Esophagus squamous epithelium (tissue), 5 donors: ENCODE measurements at regions not wholly inside any gene's neighbourhood (a gene's known extent, or its start where the extent isn't known, plus 50 kb on each side); places are given as distances from the start of the nearest gene placed in this dataset.
A peak's percentile ranks its signal among the peaks of the same experiment; 100 is the strongest.

Source experiments
- DNase-seq: peaks from one replicate; lab custom pipeline; 2025; lab: John Stamatoyannopoulos, UW
- H3K27ac ChIP-seq, 4 donors: fragments of 200-600 bp; sonication (generic); one replicate each; pipeline ENCODE4 v1.5.1; 2016 to 2019; ENCODE audit warnings: mild to moderate bottlenecking in 1 of 4
- H3K27me3 ChIP-seq, 4 donors: fragments of 200-600 bp; sonication (generic); 1 replicate in 3 of 4; 2 replicates in 1 of 4; pipeline versions ENCODE4 v1.5.1 to v1.6.0; 2017 to 2021; ENCODE audit warnings: antibody characterized with exemption in 1 of 4
- H3K36me3 ChIP-seq, 3 donors: fragments of 200-600 bp; sonication (generic); one replicate each; pipeline ENCODE4 v1.5.1; 2016 to 2019
- H3K4me1 ChIP-seq, 3 donors: fragments of 200-600 bp; sonication (generic); one replicate each; pipeline ENCODE4 v1.5.1; 2017 to 2019
- H3K4me3 ChIP-seq, 4 donors: fragments of 200-600 bp; sonication (generic); 1 replicate in 3 of 4; 2 replicates in 1 of 4; pipeline ENCODE4 v1.5.1; 2016 to 2019; ENCODE audit warnings: mild to moderate bottlenecking in 2 of 4, moderate library complexity in 1 of 4
- H3K9me3 ChIP-seq, 3 donors: fragments of 200-600 bp; sonication (generic); one replicate each; pipeline ENCODE4 v1.5.1; 2016 to 2019
- POLR2A ChIP-seq, 4 donors: fragments of 450-650 bp; IDR thresholded peaks; one replicate each; pipeline ENCODE4 v1.6.1; 2017; ENCODE audit warnings: antibody characterized with exemption in 4 of 4, mild to moderate bottlenecking in 4 of 4, moderate library complexity in 3 of 4
- WGBS, 2 donors: methylation state at CpG; one replicate each; pipeline ENCODE4 v1.1.5; 2018; 5-methylcytosine and 5-hydroxymethylcytosine counted together
- intact Hi-C: fragments of 100-400 bp; cut with DNase I; formaldehyde crosslinking; loops from one replicate; pipeline ENCODE4 v1.15.0; 2022
- TF ChIP-seq, protein P1 (sequence below), 6 experiments: fragments of 450-650 bp in 4 of 6; fragments of 200-600 bp in 2 of 6; sonication (generic) in 2 of 6; IDR thresholded peaks; one replicate each; pipeline ENCODE4 v1.5.1; 2016 to 2019; ENCODE audit warnings: antibody characterized with exemption in 6 of 6, mild to moderate bottlenecking in 4 of 6, moderate library complexity in 4 of 6
- donor health status: DM: yes; HTN: yes; CAD: no.

DNA sequence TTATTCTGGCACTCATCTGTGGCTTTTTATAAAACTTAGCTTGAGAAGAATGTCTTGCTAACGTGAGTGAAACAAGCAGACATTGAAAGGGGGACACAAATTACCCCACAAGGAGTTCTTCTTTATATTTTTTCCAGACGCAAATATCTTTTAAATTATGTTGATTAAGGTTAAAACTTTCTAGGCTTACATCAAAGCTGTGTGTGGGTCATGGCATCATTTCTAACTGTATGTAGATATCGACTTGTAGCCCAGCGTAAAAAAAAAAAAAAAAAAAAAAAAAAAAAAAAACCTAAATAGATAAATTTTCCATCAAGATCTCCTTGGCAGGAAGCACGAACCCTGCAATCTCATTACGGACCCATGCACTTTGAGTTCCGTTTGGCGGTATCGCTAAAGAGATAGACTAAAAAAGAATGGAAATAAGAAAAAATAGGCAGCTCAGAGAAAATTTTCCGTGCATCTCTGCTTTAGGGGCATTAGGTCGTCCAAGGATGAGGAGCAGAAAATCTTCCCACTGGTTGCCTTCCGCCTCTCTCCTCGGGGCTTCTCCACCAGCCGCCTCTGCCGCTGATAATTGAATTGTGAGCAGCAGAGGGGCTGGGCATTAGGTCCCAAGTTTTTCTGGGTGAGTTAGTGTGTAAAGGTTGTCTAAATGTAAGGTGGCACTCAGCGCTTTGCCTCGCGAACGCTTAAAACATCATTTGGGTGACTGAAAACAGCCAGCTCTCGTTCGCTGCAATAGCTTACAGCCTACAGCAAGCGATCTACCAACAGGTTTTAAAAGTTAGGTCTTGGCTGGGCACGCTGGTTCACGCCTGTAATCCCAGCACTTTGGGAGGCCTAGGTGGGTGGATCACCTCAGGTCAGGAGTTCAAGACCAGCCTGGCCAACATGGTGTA lies 194.0 kb downstream of the TRIM27 start:
- Histone ChIP-seq H3K27ac (no peak overlapping the region), H3K9me3 (peaks cover 0 to 13% (median 8%) of the 10 kb centered on the region in 3 donors), H3K27me3 (peaks cover 0 to 93% (median 10%) of the 10 kb centered on the region in 4 donors), H3K36me3 (no peaks in the 10 kb centered on the region), H3K4me3 (peak overlapping the region; percentile 35 to 64 (median 48)), H3K4me1 (peaks cover 0 to 19% (median 4%) of the 10 kb centered on the region in 3 donors)
- no peak for DNase-seq
- TF ChIP-seq, protein P1, sequence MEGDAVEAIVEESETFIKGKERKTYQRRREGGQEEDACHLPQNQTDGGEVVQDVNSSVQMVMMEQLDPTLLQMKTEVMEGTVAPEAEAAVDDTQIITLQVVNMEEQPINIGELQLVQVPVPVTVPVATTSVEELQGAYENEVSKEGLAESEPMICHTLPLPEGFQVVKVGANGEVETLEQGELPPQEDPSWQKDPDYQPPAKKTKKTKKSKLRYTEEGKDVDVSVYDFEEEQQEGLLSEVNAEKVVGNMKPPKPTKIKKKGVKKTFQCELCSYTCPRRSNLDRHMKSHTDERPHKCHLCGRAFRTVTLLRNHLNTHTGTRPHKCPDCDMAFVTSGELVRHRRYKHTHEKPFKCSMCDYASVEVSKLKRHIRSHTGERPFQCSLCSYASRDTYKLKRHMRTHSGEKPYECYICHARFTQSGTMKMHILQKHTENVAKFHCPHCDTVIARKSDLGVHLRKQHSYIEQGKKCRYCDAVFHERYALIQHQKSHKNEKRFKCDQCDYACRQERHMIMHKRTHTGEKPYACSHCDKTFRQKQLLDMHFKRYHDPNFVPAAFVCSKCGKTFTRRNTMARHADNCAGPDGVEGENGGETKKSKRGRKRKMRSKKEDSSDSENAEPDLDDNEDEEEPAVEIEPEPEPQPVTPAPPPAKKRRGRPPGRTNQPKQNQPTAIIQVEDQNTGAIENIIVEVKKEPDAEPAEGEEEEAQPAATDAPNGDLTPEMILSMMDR (IDR thresholded peaks at IDR 0.05): no peak
- TF ChIP-seq POLR2A (IDR thresholded peaks at IDR 0.05): no peak
- WGBS, 2 donors: 16 to 19% methylated on average over 23 to 24 of the region's 24 CpGs
- intact Hi-C loops: no loop called here

DNA sequence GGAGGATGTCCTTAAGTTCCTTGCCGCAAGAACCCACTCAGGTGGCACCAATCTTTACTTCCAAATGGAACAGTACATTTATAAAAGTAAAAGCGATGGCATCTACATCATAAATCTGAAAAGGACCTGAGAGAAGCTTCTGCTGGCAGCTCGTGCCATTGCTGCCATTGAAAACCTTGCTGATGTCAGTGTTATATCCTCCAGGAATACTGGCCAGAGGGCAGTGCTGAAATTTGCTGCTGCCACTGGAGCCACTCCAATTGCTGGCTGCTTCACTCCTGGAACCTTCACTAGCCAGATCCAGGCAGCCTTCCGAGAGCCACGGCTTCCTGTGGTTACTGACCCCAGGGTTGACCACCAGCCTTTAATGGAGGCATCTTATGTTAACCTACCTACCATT lies 191.7 kb downstream of the TRIM27 start:
- Histone ChIP-seq H3K9me3 (peaks cover 0 to 17% (median 13%) of the 10 kb centered on the region in 3 donors), H3K36me3 (no peaks in the 10 kb centered on the region), H3K4me3 (no peak overlapping the region), H3K4me1 (peaks cover 0 to 19% (median 4%) of the 10 kb centered on the region in 3 donors), H3K27me3 (peaks cover 0 to 96% (median 15%) of the 10 kb centered on the region in 4 donors), H3K27ac (no peak overlapping the region)
- intact Hi-C loops: no loop called here
- DNase-seq: no peak
- 50 to 66% methylated on average over 5 of the region's 5 CpGs for WGBS, 2 donors
- no peak for TF ChIP-seq POLR2A (IDR thresholded peaks at IDR 0.05)
- TF ChIP-seq, protein P1 (IDR thresholded peaks at IDR 0.05): no peak

DNA sequence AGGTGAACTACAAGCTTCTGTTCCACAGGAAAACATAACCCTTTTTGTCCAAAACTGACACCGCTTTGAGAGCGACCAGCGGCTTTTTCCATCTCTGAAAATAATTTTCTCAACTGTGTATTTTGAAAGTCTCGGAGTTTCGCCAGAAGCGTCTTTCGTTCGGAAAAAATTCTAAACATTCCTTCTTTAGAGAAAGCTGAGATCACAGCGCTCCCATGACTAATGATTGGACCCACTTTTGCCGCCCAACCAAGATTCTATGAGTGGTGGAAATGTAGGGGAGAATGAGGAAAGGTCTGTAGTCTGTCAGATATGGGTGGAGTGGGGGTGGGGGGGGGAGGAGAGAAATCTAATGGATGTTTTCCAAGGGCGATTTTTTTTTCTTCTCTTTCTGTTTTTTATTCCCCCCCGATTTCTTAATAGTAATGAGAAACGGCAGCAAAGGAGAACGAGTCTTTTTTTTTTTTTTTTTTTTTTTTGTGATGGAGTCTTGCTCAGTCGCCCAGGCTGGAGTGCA lies 189.3 kb downstream of the TRIM27 start:
- WGBS, 2 donors: 38 to 57% methylated on average over 14 of the region's 15 CpGs
- H3K9me3 ChIP-seq: peaks cover 0 to 29% (median 14%) of the 10 kb centered on the region in 3 donors
- no peak overlapping the region for H3K27ac ChIP-seq
- H3K27me3 ChIP-seq: peaks cover 0 to 99% (median 17%) of the 10 kb centered on the region in 4 donors
- intact Hi-C loops: no loop called here
- H3K4me1 ChIP-seq: peaks cover 0 to 6% (median under 1%) of the 10 kb centered on the region in 3 donors
- H3K36me3 ChIP-seq: no peaks in the 10 kb centered on the region
- no peak overlapping the region for H3K4me3 ChIP-seq
- TF ChIP-seq, protein P1 (IDR thresholded peaks at IDR 0.05): no peak
- no peak for TF ChIP-seq POLR2A (IDR thresholded peaks at IDR 0.05)
- DNase-seq: no peak

DNA sequence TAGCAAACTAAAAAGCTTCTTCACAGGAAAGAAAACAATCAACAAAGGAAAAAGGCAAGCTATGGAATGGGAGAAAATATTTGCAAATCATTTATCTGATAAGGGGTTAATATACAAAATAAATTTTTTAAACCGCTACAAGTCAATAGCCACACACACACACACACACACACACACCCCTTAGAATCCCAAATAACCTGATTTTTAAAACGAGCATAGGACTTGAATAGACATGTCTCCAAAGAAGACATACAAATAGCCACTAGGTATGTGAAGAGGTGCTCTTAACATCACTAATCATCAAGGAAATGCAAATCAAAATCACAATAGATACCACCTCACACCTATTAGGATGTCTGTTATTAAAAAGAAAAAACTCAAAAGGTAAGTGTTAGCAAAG lies 187.7 kb downstream of the TRIM27 start:
- intact Hi-C loops: no loop called here
- Histone ChIP-seq H3K9me3 (peaks cover 0 to 40% (median 14%) of the 10 kb centered on the region in 3 donors), H3K27ac (no peak overlapping the region), H3K27me3 (peaks cover 0 to 100% (median 17%) of the 10 kb centered on the region in 4 donors), H3K4me1 (no peaks in the 10 kb centered on the region), H3K36me3 (no peaks in the 10 kb centered on the region), H3K4me3 (no peak overlapping the region)
- WGBS, 2 donors: 9 to 12% methylated on average over 2 of the region's 2 CpGs
- DNase-seq: no peak
- TF ChIP-seq, protein P1 (IDR thresholded peaks at IDR 0.05): no peak
- no peak for TF ChIP-seq POLR2A (IDR thresholded peaks at IDR 0.05)
